HG02981 (cell line): ENCODE measurements at regions not wholly inside any gene's neighbourhood (a gene's known extent, or its start where the extent isn't known, plus 50 kb on each side); places are given as distances from the start of the nearest gene placed in this dataset.

Experiments used
- ATAC-seq: cut with Tn5 transposase; IDR thresholded peaks from one replicate; pipeline ENCODE4 v1.9.1; 2021; ENCODE audit warnings: mild to moderate bottlenecking, moderate library complexity; ENCODE audit not compliant: unreplicated experiment

DNA sequence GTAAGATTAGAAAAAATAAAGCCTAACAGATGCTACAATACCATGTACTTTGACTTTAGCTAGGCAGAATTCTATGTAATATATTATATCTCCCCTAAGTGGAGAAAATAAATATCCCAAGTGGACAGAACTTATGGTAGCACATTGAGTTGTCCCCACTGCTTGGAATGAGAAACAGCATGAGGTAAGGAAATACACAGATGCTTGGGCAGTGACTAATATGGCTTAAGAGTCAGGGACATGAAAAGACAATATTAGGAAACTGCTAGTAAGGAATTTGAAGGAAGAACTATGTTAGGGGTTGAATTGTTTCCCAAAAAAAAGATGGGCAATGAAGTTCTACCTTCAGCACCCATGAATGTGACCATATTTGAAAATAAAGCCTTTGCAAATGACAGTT is 2265.1 kb downstream of the PCDH7 start:
- no peak for ATAC-seq

DNA sequence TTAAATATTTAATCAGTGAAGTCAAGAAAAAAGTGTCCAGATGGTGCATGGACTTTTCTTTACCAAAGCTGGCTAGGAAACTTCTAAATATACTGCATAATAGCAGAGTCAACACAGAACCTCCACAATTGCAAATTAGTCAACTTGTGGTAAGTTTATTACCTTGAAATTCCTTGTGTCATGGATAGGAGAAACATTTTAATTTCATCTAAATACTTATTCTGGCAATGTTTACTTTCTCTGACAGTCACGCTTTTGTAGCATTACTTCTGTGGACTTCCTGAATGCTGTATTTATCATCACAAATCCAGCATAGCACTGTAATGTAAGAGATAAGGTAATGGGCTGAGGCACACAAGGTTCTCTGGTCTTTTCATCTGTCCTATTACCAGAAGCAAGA is 2266.1 kb downstream of the PCDH7 start:
- ATAC-seq, result no peak

DNA sequence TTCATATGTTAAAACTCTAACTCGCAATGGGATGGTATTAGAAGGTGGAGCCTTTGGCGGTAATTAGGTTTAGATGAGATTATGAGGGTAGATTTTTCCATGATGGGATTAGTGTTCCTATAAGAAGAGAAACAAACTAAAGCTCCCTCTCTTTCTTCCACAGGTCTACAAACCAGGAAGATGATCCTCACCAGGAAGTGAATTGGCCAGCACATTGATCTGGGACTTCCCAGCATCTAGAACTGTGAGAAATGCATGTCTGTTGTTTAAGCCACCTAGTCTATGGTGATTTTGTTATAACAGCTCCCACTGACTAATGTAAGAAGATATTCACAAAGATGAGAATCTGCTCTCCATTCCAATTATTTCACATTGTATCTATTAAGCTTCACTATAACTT is 2266.9 kb downstream of the PCDH7 start:
- ATAC-seq, result no peak

DNA sequence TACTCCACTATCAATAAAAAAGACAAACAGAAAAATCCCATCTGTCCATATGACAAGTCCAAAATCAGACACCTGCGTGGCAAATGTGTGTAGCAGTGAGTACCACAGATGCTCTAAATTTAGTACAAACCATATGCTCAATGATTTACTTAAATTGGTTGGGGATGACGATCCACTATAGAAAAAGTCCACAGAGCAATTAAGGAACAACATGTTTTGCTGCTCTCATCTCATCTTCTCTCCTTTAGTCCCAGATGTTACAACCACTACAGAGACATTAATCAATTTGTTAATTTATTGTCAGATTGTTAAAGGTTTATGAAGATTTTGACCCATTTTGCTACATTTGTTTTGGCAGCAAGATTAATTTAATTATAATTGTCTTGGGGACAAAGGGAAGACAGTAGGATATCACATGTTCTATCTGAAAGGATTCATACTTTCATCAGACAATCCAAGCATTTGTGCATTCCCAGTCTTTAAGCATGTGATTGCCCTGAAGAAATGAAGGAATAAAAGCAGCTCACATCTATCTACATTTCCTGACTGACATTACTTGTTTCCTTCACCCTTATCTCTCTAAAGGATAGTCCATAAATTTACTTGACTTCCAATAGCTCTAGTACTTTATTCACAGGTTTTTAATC is 2268.1 kb downstream of the PCDH7 start:
- no peak for ATAC-seq

GRCh38 chr4:32991663-32992062 is 2271.5 kb downstream of the PCDH7 start:
- no peak for ATAC-seq

GRCh38 chr4:32994981-32995881 is 2275.1 kb downstream of the PCDH7 start:
- ATAC-seq, result no peak

- ATAC-seq, result no peak
Observed at GRCh38 chr4:33013282-33013681, 2293.1 kb downstream of the PCDH7 start.

DNA sequence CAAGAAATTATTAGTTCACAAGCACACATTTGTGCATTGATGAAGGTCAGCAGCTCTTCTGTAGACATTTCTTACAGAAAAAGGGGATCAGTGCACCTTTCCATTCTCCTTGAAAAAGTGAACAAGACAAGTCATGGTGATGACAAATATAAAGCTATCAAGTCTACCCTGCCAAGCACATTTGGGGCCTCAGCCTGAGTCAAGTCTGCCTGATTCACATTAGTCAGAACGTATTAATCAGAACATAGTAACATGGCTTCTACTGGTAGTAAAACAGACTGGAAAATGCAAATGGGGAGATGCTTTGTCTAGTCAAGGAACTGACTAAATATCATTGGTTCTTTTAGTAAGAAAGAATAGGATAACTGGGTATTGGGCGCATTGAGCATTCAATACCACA is 2305.1 kb downstream of the PCDH7 start:
- ATAC-seq, result no peak

DNA sequence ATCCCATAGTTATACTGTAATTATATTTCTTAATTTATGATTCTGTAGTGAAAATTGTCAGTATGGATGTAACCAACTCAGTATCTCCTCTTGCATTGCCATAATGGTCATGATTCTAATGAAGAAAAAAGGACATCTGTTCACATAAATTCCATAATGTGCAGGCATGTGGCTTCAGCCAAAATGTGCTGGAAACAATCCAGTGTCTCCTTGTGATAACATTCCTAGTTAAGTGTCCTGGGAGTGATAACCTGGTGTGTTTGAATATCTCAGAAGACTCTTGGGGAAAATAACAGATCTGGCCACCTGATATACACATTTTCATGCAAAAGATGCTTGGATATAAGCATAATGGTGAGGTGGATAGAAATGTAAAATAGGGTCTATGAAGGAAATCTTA is 2309.8 kb downstream of the PCDH7 start:
- ATAC-seq, result no peak

DNA sequence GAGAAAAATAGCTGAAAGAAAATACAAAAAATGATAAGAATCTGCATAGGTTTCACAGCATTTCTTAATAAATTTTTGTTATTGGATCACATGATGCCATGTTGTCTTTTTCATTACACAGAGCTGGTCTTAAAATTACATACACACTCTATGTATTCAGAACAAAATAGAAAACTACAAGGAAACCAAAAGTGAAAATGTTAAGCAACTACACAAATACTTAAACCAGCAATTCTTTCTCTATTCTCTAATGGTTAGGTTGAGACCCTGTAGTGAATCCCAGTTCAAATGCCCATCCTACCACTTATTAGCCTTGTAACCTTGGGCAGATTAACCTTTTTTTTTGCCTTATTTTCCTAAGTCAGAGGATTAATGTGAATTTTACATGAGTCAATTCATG is 2311.2 kb downstream of the PCDH7 start:
- no peak for ATAC-seq

GRCh38 chr4:33037464-33037863 is 2317.3 kb downstream of the PCDH7 start:
- no peak for ATAC-seq

DNA sequence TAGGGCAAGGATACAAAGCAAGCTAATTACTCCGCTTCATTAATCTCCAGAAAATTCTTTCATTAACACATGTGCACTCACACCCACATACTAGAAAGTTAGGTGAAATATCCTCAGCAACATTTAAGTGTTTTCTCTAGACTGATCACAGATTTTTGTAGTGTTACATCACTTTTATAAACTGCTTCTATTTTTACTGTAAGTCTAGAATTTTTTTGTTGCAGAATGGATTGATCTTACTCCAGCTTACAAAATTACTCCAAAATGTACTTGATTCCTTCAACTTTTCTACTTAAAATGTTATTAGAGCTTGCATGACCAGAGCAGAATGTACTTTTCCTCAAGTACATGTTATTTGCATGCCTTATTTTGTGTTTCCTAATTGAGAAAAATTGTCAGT is 2325.2 kb downstream of the PCDH7 start:
- ATAC-seq, result no peak

GRCh38 chr4:33052241-33052640 is 2332.1 kb downstream of the PCDH7 start:
- no peak for ATAC-seq

GRCh38 chr4:33054161-33054560 is 2334.0 kb downstream of the PCDH7 start:
- ATAC-seq, result no peak

GRCh38 chr4:33054656-33055196 is 2334.6 kb downstream of the PCDH7 start:
- no peak for ATAC-seq

DNA sequence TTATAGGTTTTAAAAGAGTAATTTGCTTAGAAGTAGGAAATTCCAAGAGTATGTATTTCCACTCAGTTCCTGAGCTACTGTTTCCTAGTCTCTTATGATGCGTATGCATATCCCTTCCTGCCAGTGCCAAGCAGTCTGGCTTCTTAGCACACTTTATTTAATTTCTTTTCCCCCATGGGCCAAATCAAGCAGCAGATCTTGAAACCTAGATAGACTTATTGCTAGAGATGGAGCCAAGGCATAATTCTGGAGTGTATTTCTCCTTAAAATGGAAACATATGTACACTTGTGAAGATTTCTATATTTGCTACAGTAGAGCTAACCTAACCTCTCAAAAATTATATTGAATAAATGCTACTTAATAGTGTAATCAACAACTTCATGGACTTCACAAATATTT is 2337.6 kb downstream of the PCDH7 start:
- ATAC-seq, result no peak

DNA sequence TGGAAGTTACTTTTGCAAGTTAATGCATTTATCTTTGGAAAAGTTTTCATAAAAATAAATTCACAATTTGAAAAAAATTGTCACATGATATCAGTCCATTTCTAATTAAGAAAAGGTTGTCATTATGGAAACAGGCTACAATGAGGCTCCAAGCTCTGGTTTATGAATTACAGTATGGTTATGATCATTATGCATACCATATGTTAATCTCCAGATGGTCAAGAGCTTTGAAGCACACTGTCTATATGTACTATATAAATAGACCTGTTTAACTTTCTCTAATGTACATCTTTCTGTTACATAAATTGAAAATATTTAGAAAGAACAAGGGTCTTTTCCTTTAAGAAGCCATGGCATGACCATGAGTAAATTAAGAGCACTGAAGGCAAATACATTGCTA is 2338.8 kb downstream of the PCDH7 start:
- ATAC-seq, result no peak

- peak; percentile 92 for ATAC-seq
Observed at GRCh38 chr4:33060674-33061542, 2340.7 kb downstream of the PCDH7 start.

- ATAC-seq, result no peak
Observed at GRCh38 chr4:33061727-33062126, 2341.6 kb downstream of the PCDH7 start.

GRCh38 chr4:33062155-33062806 is 2342.1 kb downstream of the PCDH7 start:
- ATAC-seq, result no peak

DNA sequence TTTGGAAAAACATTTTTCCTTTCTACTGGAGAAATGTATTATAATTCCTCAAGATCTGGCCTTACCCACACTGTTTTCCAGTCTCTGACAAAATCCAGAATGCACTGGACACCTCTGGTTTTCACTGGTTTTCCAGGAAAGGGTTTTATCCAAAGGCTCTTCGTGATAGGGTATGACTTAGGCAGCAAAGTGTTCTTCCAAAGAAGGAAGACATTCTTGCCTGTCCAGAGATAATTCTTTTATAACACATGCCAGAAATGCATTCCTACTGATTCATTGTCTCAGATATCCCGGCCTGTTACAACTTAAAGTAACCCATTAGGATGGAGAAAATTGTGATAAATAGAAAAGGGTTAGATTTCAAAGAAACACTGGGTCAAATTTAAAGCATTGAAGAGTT is 2343.1 kb downstream of the PCDH7 start:
- ATAC-seq, result no peak
